ENCODE measurements at regions not wholly inside any gene's neighbourhood (a gene's known extent, or its start where the extent isn't known, plus 50 kb on each side); places are given as distances from the start of the nearest gene placed in this dataset.

DNA sequence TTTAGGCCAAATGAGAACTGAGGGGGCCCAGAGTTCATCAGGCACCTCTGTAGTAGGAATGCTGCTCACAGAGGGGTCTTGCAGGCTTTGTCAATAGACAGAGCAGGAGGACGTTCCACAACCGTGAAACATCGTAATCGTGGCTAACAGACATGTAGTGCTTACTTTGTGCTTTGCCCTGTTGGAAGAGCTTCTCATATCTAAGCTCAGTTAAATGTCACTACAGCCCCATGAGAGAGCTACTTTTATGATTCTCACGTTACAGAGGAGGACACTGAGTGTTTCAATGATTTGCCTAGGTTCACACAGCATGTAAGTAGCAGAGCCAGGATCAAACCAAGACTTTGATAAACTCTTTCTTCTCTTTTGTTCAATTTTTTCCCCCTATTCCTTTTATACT lies 136.6 kb downstream of the MYCN start:
- CTCF ChIA-PET, result no interaction called here
- ATAC-seq (ENCODE audit: low read depth), result no peak

DNA sequence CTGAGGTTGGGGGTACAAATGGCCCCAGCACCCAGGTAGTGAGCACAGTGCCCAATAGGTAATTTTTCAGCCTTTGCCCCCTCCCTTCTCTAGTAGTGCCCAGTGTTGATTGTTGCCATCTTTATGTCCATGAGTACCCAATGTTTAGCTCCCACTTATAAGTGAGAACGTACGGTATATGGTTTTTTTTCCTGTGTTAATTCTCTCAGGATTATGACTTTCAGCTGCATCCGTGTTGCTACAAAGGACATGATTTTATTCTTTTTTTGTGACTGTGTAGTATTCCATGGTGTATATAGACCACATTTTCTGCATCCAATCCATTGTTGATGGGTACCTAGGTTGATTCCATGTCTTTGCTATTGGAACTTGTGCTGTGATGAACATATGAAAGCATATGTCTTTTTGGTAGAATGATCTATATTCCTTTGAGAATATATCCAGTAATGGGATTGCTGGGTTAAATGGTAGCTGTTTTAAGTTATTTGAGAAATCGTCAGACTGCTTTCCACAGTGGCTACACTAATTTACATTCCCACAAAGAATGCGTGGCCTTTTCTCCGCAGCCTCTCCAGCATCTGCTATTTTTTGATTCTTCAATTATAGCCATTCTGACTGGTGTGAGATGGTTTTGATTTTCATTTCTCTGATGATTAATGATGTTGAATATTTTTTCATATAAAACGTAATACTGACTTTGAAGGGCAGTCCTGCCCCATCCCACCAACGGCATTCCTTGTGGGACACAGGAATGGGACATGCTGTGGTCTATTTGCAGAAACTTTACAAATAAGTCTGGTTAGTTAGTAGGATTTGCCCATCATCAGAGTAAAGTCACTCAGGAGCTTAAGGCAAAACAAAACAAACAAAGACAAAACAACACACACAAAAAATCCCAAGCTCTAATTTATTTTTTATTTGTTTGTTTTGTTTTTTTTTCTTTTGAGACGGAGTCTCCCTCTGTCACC lies 135.0 kb downstream of the MYCN start:
- CTCF ChIA-PET, result no interaction called here
- H3K4me3 Mint-ChIP-seq, result no peak overlapping the region
- no peak for ATAC-seq (ENCODE audit: low read depth)
- DNase-seq, result no peak
- POLR2A ChIA-PET, result no interaction called here
- no peaks in the 10 kb centered on the region for H3K9me3 Mint-ChIP-seq
- TF ChIP-seq, protein P1, sequence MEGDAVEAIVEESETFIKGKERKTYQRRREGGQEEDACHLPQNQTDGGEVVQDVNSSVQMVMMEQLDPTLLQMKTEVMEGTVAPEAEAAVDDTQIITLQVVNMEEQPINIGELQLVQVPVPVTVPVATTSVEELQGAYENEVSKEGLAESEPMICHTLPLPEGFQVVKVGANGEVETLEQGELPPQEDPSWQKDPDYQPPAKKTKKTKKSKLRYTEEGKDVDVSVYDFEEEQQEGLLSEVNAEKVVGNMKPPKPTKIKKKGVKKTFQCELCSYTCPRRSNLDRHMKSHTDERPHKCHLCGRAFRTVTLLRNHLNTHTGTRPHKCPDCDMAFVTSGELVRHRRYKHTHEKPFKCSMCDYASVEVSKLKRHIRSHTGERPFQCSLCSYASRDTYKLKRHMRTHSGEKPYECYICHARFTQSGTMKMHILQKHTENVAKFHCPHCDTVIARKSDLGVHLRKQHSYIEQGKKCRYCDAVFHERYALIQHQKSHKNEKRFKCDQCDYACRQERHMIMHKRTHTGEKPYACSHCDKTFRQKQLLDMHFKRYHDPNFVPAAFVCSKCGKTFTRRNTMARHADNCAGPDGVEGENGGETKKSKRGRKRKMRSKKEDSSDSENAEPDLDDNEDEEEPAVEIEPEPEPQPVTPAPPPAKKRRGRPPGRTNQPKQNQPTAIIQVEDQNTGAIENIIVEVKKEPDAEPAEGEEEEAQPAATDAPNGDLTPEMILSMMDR (IDR thresholded peaks at IDR 0.05), result no peak
- H3K4me1 Mint-ChIP-seq, result no peaks in the 10 kb centered on the region
- no peaks in the 10 kb centered on the region for H3K27me3 Mint-ChIP-seq
- H3K36me3 Mint-ChIP-seq (ENCODE audit: low read depth), result no peaks in the 10 kb centered on the region
- intact Hi-C loops (cut with micrococcal nuclease), result no loop called here
- no peak overlapping the region for H3K27ac Mint-ChIP-seq

More for the DNA sequence above, 136.6 kb downstream of the MYCN start:
- H3K9me3 Mint-ChIP-seq, result no peaks in the 10 kb centered on the region
- H3K4me3 Mint-ChIP-seq, result no peak overlapping the region
- H3K4me1 Mint-ChIP-seq, result no peaks in the 10 kb centered on the region
- TF ChIP-seq, protein P1 (IDR thresholded peaks at IDR 0.05), result no peak
- H3K36me3 Mint-ChIP-seq (ENCODE audit: low read depth), result no peaks in the 10 kb centered on the region
- intact Hi-C loops (cut with micrococcal nuclease), result no loop called here
- no peak overlapping the region for H3K27ac Mint-ChIP-seq
- no peak for DNase-seq
- POLR2A ChIA-PET, result no interaction called here
- H3K27me3 Mint-ChIP-seq, result no peaks in the 10 kb centered on the region

DNA sequence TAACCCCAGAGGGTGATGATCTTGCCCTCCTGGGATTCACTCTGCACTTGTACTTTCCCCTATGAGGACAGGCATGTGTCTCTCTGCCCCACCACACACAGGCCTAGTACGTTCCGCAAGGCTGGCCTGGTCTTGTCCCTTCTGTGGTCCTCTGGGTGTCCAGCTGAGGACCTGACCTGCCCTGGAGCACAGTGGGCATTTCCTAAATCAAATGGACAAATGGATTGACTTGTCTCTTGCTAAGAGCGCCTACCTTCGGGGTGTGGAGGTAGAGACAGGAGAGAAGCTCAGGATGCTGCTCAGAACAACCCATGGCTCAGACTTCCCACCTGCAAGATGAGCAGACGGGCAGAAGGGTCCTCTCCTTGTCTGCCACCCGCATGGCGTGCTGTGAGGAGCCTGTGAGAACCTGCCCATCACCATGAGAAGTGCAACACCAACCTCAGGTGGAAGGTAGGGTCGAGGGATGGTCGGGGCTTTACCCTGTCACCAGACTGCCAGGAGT lies 133.6 kb downstream of the MYCN start:
- intact Hi-C loops (cut with micrococcal nuclease), result no loop called here
- CTCF ChIA-PET, result no interaction called here
- Mint-ChIP-seq H3K4me3 (no peak overlapping the region), H3K27ac (no peak overlapping the region), H3K36me3 (ENCODE audit: low read depth) (no peaks in the 10 kb centered on the region), H3K4me1 (no peaks in the 10 kb centered on the region), H3K27me3 (no peaks in the 10 kb centered on the region), H3K9me3 (no peaks in the 10 kb centered on the region)
- POLR2A ChIA-PET, result no interaction called here
- TF ChIP-seq, protein P1 (IDR thresholded peaks at IDR 0.05), result no peak
- ATAC-seq (ENCODE audit: low read depth) (no peak), DNase-seq (no peak)

DNA sequence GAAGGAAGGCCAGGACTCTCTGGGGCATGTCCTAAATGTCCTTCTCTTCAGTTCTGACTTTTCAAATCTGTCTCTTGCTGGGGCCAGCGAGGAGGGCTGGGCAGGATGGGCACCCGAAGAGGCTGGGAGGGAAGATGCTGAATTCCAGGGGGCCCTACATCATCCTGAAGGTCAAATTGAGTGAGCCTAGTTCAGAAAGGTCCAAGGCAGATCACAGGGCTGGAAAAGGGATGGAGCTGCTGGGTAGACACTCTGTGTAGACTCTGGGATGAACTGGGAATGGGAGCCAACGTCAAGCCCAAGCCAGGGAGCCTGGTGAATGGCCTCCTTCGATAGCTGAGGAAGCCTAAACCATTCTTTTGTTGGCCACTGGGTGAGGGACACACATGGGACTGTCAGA lies 133.1 kb downstream of the MYCN start:
- DNase-seq, result no peak
- no peak overlapping the region for H3K4me3 Mint-ChIP-seq
- ChIA-PET POLR2A (no interaction called here), CTCF (no interaction called here)
- no peaks in the 10 kb centered on the region for H3K27me3 Mint-ChIP-seq
- ATAC-seq (ENCODE audit: low read depth), result no peak
- no peaks in the 10 kb centered on the region for H3K36me3 Mint-ChIP-seq (ENCODE audit: low read depth)
- intact Hi-C loops (cut with micrococcal nuclease), result no loop called here
- TF ChIP-seq, protein P1 (IDR thresholded peaks at IDR 0.05), result no peak
- no peak overlapping the region for H3K27ac Mint-ChIP-seq
- no peaks in the 10 kb centered on the region for H3K4me1 Mint-ChIP-seq
- no peaks in the 10 kb centered on the region for H3K9me3 Mint-ChIP-seq

DNA sequence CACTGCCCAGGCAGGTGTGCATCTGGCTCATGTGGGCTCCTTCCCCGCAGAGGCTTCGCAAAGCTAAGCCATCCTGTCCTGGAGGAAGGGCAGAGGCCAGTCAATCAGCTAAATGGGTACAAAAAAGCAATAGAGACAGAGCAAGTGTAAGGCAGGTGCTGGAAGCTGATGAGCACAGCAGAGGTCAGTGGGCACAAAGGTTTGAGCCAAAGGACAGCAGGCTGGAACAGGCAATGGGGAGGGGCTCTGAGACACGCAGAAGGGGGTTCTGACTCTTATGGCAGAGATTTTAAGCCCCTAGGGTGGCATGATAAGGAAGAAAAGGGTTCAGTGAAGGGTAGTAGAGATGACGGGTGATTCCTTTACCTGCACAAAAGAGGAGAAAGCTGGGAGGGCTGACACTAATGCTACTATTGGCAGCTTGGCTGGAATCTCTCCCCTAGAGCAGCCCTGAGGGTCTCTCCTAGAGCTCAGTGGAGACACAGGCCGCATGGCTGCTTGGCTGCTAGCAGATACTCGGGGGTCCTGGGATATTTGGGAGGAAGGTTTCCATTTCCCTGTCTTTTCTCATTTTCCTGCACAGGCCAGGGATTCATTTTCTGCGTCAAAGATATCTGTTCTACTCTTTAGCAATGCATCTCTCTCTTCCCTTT lies 132.4 kb downstream of the MYCN start:
- POLR2A ChIA-PET, result no interaction called here
- intact Hi-C loops (cut with micrococcal nuclease), result no loop called here
- Mint-ChIP-seq H3K4me3 (no peak overlapping the region), H3K36me3 (ENCODE audit: low read depth) (no peaks in the 10 kb centered on the region), H3K4me1 (no peaks in the 10 kb centered on the region), H3K27me3 (no peaks in the 10 kb centered on the region), H3K27ac (no peak overlapping the region), H3K9me3 (no peaks in the 10 kb centered on the region)
- DNase-seq, result no peak
- TF ChIP-seq, protein P1 (IDR thresholded peaks at IDR 0.05), result no peak
- CTCF ChIA-PET, result no interaction called here
- no peak for ATAC-seq (ENCODE audit: low read depth)

Measured in activated B cell treated with CpG ODN at 0.5 μM for 24 hours (primary cell).